Mucosa of descending colon (tissue), 3 donors: ENCODE measurements at regions not wholly inside any gene's neighbourhood (a gene's known extent, or its start where the extent isn't known, plus 50 kb on each side); places are given as distances from the start of the nearest gene placed in this dataset.

Source experiments
- ATAC-seq: fragments of 200-7000 bp; cut with Tn5 transposase; one replicate; pipeline ENCODE4 v1.9.1; 2020; ENCODE audit warnings: mild to moderate bottlenecking, moderate library complexity
- DNase-seq, 3 donors: peaks; one replicate each; pipeline ENCODE4 v3.0.0-alpha.2; 2020
- H3K36me3 ChIP-seq: fragments of 200-600 bp; one replicate; pipeline ENCODE4 v1.8.0; 2021; ENCODE audit warnings: low read depth, mild to moderate bottlenecking
- H3K4me1 ChIP-seq: fragments of 200-600 bp; one replicate; pipeline ENCODE4 v1.8.0; 2021; ENCODE audit warnings: low read depth, mild to moderate bottlenecking
- H3K4me3 ChIP-seq: fragments of 200-600 bp; one replicate; pipeline ENCODE4 v1.8.0; 2021; ENCODE audit warnings: mild to moderate bottlenecking
- H3K9me3 ChIP-seq: fragments of 200-600 bp; one replicate; pipeline ENCODE4 v1.8.0; 2021; ENCODE audit warnings: mild to moderate bottlenecking
- intact Hi-C, 2 donors: fragments of 100-400 bp; cut with DNase I in 1 of 2; cut with micrococcal nuclease in 1 of 2; formaldehyde crosslinking; loops; one replicate each; pipeline versions ENCODE4 v1.11.0 to v1.11.1; 2022; cut with DNase I, micrococcal nuclease
- TF ChIP-seq, protein P1 (sequence below): fragments of 200-600 bp; IDR thresholded peaks from one replicate; pipeline ENCODE4 v1.8.0; 2022; ENCODE audit warnings: antibody characterized with exemption, mild to moderate bottlenecking
- donor health status: DM: no; HTN: no; CAD: no; lungs with moderate emphysema.
- donor health status: DM: no; HTN: no; CAD: no.
- donor health status: DM: no; HTN: yes; CAD: no.

DNA sequence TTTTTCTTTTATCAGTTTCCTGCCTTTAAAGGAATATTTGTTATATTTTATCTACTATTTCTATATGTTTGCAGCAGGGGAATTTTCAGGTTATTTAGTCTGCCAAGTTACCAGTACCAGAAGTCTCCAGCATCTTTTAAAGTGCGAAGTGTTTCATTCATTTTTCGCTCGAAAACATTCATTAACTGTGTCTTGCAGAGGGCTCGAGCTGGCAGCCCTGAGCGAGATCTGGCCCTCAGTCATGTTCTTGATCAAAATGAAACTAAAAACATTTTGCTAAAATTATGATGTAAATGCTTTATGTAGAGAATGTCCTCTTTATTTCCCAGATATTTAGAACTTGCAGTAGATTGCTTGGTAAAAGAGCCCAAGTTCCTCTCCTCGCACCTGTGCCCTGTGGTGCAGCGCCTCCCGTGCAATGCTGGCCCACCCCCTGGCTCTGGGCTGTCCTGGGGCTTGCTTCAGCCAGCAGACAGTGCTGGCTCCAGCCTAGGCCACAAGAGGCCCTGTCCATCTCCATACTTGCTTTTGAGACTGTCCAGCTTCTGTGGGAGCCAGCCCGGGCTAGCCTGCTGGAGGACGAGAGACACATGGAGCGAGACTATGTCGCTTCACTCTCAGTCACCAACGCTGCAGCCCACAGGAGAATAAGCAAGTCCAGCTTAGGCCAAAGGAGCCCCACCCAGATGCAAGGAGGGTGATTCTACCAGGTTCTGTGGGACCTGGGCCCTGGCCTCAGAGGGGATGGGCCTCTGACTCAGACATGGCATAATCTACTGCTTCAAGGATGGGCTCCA lies 71.9 kb upstream of the PRR23E start:
- DNase-seq (no peak), ATAC-seq (no peak)
- H3K36me3 ChIP-seq, result no peaks in the 10 kb centered on the region
- no peaks in the 10 kb centered on the region for H3K4me1 ChIP-seq
- TF ChIP-seq, protein P1, sequence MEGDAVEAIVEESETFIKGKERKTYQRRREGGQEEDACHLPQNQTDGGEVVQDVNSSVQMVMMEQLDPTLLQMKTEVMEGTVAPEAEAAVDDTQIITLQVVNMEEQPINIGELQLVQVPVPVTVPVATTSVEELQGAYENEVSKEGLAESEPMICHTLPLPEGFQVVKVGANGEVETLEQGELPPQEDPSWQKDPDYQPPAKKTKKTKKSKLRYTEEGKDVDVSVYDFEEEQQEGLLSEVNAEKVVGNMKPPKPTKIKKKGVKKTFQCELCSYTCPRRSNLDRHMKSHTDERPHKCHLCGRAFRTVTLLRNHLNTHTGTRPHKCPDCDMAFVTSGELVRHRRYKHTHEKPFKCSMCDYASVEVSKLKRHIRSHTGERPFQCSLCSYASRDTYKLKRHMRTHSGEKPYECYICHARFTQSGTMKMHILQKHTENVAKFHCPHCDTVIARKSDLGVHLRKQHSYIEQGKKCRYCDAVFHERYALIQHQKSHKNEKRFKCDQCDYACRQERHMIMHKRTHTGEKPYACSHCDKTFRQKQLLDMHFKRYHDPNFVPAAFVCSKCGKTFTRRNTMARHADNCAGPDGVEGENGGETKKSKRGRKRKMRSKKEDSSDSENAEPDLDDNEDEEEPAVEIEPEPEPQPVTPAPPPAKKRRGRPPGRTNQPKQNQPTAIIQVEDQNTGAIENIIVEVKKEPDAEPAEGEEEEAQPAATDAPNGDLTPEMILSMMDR, result no peak
- no peak overlapping the region for H3K4me3 ChIP-seq
- H3K9me3 ChIP-seq, result no peaks in the 10 kb centered on the region
- intact Hi-C loops, result no loop called here

DNA sequence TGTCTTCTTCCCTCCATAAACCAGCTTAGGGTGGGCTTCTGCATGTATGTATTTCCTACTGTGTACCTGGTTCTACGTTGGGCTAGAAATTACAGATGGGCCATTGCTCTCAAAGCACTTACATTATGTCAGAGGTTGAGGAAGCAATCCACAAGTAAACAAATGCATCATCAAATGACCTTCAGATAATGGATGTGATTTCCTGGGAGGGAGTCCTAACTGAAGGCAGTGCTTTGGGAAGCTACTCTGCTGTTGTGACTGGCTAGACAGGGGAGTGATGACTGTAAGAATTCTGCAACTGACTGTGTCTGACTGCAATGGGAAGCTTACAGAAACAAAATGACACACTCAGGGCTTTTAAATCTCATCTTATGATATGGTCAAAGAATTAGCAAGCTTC lies 71.0 kb upstream of the PRR23E start:
- no peak for DNase-seq
- H3K36me3 ChIP-seq, result no peaks in the 10 kb centered on the region
- intact Hi-C loops, result no loop called here
- H3K4me1 ChIP-seq, result no peaks in the 10 kb centered on the region
- TF ChIP-seq, protein P1, result no peak
- H3K9me3 ChIP-seq, result no peaks in the 10 kb centered on the region
- no peak for ATAC-seq
- no peak overlapping the region for H3K4me3 ChIP-seq

DNA sequence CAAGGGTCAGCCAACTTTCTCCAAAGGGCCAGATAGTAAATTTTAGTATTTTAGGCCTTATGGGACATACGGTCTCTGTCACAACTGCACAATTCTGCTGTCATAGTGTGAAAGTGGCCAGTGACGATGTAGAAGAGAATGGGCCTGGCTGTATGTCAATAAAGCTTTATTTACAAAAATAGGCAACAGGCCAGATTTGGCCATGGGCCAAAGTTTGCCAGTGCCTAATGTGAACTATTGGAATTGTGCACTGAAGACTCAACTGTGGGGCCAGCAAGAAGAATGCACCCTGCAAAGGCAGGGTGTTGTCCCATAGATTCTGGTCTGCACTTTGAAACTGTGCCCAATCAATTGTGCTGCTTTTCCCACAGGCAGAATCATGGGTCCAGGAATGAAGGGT lies 69.4 kb upstream of the PRR23E start:
- ATAC-seq (no peak), DNase-seq (no peak)
- TF ChIP-seq, protein P1, result no peak

DNA sequence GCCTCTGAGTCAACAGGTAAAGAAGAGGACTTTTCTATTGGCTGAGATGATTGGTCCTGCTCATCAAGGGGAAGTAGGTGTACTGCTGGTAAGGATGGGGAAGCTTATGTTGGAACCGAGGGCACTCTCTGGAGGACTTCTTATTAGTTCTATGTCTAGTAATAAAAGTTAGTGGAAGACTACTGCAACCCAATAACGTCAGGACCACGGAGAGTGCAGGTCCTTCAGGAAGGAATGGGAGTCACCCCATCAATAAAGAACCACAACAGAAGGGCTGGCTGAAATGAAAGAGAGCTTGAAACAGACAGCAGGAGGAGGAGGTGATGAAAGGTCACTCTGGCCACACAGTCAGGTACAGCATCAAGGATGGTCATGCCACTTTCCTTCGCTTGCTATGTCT lies 68.8 kb upstream of the PRR23E start:
- intact Hi-C loops, result no loop called here
- no peaks in the 10 kb centered on the region for H3K4me1 ChIP-seq
- DNase-seq (no peak), ATAC-seq (no peak)
- TF ChIP-seq, protein P1, result no peak
- no peaks in the 10 kb centered on the region for H3K36me3 ChIP-seq
- H3K9me3 ChIP-seq, result no peaks in the 10 kb centered on the region
- no peak overlapping the region for H3K4me3 ChIP-seq

More for the DNA sequence above, 69.4 kb upstream of the PRR23E start:
- H3K4me3 ChIP-seq, result no peak overlapping the region
- intact Hi-C loops, result no loop called here
- no peaks in the 10 kb centered on the region for H3K4me1 ChIP-seq
- no peaks in the 10 kb centered on the region for H3K36me3 ChIP-seq
- no peaks in the 10 kb centered on the region for H3K9me3 ChIP-seq

DNA sequence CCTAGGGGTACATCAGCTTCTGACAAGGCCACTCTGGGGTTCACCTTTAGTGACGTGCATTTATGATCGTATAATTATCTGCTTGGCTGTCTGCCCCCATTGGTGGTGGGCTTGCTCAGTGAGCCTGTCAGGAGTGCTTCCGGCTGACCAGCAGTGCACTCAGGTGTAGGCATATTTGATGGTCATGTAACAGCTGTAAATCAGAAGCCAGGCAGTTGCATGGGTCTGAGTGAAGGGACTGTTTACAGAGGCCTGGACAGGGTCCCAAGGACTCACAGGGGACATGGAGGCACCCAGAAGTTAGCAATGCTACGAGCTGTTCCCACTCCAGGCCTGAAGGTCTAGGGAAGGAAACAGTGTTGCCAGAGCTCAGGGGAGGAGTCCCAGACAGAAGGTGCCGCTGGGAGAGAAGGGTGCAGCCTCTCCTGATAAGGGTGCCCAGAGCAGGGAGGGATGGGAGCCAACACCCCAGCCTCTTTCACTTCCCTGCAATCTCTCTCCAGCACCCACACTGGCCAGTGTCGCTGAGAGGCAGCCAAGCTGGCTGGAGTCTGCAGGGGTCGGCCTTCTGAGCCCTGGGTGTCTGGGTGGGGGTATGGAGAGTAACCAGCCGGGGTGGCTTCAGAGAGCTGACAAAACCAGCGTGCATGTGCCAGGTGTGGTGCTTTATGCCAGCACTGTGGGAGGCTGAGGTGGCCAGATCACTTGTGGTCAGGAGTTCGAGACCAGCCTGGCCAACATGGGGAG lies 61.3 kb upstream of the PRR23E start:
- H3K4me1 ChIP-seq, result no peaks in the 10 kb centered on the region
- no peaks in the 10 kb centered on the region for H3K9me3 ChIP-seq
- intact Hi-C loops, result no loop called here
- TF ChIP-seq, protein P1, result no peak
- ATAC-seq (peak; percentile 51), DNase-seq (peak in 1 of 3 donors; percentile 27)
- no peaks in the 10 kb centered on the region for H3K36me3 ChIP-seq
- no peak overlapping the region for H3K4me3 ChIP-seq
